BJ (cell line): ENCODE measurements at regions not wholly inside any gene's neighbourhood (a gene's known extent, or its start where the extent isn't known, plus 50 kb on each side); places are given as distances from the start of the nearest gene placed in this dataset.

Experiments used
- CTCF ChIA-PET: fragments of 350-600 bp; formaldehyde crosslinking; extraction: SDS; loops from one replicate; lab custom pipeline; 2021; ENCODE audit warnings: antibody characterized with exemption, inconsistent platforms; lab: Yijun Ruan, JAX
- POLR2A ChIA-PET: fragments of 300-600 bp; sonication (Branson Sonifier 250); formaldehyde crosslinking; extraction: SDS; loops from one replicate; lab custom pipeline; 2021; ENCODE audit warnings: antibody characterized with exemption; lab: Charles Lee
- DNase-seq: peaks from one replicate; pipeline ENCODE4 v3.0.0-alpha.2; 2011; ENCODE audit warnings: low read depth
- H3K27me3 ChIP-seq: 2 replicates; pipeline ENCODE4 v1.6.0; 2011; ENCODE audit warnings: low read length; ENCODE audit not compliant: control insufficient read depth, insufficient read depth
- H3K36me3 ChIP-seq: 2 replicates; pipeline ENCODE4 v1.5.1; 2011; ENCODE audit warnings: low read length; ENCODE audit not compliant: control insufficient read depth, insufficient read depth
- H3K4me3 ChIP-seq: 2 replicates; pipeline ENCODE4 v1.5.1; 2011; ENCODE audit warnings: low read depth, mild to moderate bottlenecking, control low read depth, low read length
- TF ChIP-seq, protein P1 (sequence below): IDR thresholded peaks from 2 replicates; pipeline ENCODE4 v1.5.1; 2011; ENCODE audit warnings: low read depth, mild to moderate bottlenecking, control low read depth, inconsistent platforms, low read length, moderate library complexity; ENCODE audit not compliant: insufficient read depth

DNA sequence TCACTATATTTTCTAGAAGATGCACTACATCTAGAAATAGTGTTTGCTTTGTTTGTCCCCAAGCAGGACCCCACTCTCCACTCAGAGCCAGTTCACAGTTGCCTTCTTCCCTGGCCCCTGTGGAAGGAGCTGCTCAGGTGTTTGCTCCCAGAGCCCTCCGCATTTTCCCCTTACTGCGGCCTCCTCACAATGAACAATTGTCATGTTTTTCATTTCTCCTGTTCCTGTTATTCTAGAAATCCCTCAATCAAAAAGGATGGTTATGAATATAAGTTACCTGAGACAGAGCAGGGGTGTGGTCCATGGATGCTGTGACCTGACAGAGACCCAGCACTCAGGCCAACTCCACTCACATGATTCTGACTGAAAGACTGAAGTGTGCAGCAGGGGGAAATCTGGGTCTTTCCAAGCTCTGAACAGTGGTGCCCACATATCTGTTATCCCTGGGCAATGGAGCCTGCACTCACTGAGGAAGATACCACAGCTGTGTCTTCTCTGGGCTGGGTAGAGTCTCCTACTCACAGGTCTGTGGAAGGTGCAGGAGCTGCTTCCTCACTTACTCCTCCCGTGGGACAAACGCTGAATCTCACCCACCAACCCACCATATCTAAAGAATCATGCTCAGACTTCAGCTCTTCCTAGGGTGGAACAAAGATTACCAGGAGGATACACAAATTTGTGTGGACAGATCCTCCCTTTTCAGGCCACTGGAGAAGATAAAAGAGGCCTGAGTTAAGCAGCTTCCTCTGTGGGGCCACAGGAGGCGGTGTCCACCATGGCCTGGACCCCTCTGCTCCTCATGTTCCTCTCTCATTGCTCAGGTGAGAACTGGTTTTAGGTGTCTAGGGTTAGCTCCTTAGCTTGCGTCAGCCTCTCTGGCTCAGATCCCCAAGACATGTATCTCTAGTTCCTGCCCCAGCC lies 87.1 kb upstream of the TOP3B start:
- no peak overlapping the region for H3K4me3 ChIP-seq
- DNase-seq: no peak
- TF ChIP-seq, protein P1, sequence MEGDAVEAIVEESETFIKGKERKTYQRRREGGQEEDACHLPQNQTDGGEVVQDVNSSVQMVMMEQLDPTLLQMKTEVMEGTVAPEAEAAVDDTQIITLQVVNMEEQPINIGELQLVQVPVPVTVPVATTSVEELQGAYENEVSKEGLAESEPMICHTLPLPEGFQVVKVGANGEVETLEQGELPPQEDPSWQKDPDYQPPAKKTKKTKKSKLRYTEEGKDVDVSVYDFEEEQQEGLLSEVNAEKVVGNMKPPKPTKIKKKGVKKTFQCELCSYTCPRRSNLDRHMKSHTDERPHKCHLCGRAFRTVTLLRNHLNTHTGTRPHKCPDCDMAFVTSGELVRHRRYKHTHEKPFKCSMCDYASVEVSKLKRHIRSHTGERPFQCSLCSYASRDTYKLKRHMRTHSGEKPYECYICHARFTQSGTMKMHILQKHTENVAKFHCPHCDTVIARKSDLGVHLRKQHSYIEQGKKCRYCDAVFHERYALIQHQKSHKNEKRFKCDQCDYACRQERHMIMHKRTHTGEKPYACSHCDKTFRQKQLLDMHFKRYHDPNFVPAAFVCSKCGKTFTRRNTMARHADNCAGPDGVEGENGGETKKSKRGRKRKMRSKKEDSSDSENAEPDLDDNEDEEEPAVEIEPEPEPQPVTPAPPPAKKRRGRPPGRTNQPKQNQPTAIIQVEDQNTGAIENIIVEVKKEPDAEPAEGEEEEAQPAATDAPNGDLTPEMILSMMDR: no peak
- POLR2A ChIA-PET: no interaction called here
- peaks cover 8% of the 10 kb centered on the region for H3K27me3 ChIP-seq
- CTCF ChIA-PET: interaction anchor here (1.0 kb wide), 1 partner anchor 9 kb away, joined by 4 read pairs; no protein-coding TSS in a partner anchor
- no peaks in the 10 kb centered on the region for H3K36me3 ChIP-seq

DNA sequence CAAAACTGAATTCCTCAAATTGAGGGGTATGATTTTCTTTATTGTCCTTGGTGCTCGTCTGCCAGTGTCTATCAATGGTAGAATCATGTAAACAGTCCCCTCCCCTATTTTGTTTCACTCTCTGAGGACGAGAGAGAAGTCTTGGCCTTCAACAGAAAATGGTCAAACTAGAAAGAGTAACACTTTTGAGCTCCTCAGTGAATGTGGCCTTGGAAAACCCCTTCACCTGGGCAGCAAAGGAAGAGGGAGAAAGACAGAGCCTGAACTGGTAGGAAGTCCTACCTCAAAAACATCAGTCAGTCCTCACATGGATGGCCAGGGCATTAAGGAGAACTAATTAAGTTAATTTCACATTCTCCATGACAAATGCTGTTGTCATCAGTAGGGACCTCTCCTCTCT lies 86.1 kb upstream of the TOP3B start:
- TF ChIP-seq, protein P1: no peak
- ChIA-PET POLR2A (no interaction called here), CTCF (no interaction called here)
- Histone ChIP-seq H3K36me3 (no peaks in the 10 kb centered on the region), H3K4me3 (no peak overlapping the region), H3K27me3 (peaks cover 6% of the 10 kb centered on the region)
- DNase-seq: no peak

DNA sequence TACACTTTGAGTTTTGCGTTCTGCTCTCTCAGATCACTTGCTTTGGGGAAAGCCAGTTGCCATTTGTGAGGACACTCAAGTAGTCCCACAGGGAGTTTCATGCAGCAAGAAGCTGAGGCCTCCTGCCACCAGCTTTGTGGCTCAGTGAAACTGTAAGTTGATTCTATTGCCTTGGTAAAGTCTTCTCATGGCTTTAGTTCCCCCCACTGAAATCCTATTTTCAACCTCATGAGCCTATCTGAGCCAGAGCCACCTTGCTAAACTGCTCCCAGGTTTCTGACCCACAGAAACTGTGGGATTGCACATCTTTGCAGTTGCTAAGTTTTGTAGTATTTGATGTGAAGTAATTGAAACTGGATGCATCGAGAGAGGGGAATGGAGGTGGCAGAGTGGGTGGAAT lies 85.4 kb upstream of the TOP3B start:
- Histone ChIP-seq H3K36me3 (no peaks in the 10 kb centered on the region), H3K27me3 (peaks cover 4% of the 10 kb centered on the region), H3K4me3 (no peak overlapping the region)
- ChIA-PET POLR2A (no interaction called here), CTCF (no interaction called here)
- TF ChIP-seq, protein P1: no peak
- no peak for DNase-seq

DNA sequence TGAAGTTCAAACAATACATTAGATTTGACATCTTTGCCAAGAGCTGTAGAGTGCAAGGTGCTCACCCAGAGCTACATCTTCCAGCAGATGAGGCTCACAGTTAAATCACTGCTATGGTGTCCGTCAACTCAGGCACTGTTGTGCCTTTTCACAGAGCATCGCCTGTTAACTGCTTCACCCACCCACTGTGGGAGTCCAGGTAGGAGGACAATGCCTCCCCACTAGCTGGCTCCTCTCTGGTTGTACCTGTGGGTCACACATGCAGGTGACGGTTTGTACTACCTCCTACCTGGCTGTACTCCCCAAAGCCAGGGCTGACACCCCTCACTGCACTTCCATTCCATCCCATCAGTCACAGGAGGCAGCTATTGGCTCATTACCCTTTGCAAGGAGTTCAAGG lies 84.6 kb upstream of the TOP3B start:
- Histone ChIP-seq H3K4me3 (no peak overlapping the region), H3K27me3 (peaks cover 4% of the 10 kb centered on the region), H3K36me3 (no peaks in the 10 kb centered on the region)
- TF ChIP-seq, protein P1: no peak
- CTCF ChIA-PET: no interaction called here
- POLR2A ChIA-PET: no interaction called here
- DNase-seq: no peak

DNA sequence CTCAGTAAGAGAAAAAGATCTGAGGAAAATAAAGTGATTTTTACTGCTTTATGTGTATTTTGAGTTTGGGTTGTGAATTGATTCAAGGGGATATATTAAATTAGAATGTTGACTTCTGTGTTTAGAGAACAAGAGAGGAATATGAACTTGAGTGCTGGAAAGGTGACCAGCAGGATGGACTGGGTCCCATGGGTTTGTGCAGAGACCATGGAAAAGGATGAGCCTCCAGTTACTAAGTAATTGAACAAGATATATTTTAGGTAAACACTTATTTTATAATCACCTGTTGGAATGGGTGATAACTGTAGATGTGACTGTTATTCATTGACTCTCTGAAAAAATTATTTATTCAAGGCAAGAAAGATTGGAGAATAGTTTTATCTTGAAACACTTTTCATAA lies 82.0 kb upstream of the TOP3B start:
- Histone ChIP-seq H3K36me3 (no peaks in the 10 kb centered on the region), H3K4me3 (no peak overlapping the region), H3K27me3 (peaks cover 2% of the 10 kb centered on the region)
- ChIA-PET POLR2A (no interaction called here), CTCF (no interaction called here)
- TF ChIP-seq, protein P1: no peak
- DNase-seq: no peak
